Loucy (cell line): ENCODE measurements at regions not wholly inside any gene's neighbourhood (a gene's known extent, or its start where the extent isn't known, plus 50 kb on each side); places are given as distances from the start of the nearest gene placed in this dataset.

Source experiments
- H2AFZ ChIP-seq: fragments of 200-600 bp; sonication (generic); 2 replicates; pipeline ENCODE4 v1.6.0; 2016; ENCODE audit warnings: antibody characterized with exemption, mild to moderate bottlenecking, low read length, moderate library complexity
- H3F3A ChIP-seq: fragments of 200-600 bp; 2 replicates; pipeline ENCODE4 v1.6.0; 2016; ENCODE audit warnings: antibody characterized with exemption, low read depth, mild to moderate bottlenecking
- H3K27me3 ChIP-seq: fragments of 200-600 bp; sonication (generic); 2 replicates; pipeline ENCODE4 v1.6.1; 2014; ENCODE audit warnings: low read length, mild to moderate bottlenecking; ENCODE audit not compliant: insufficient read depth, poor library complexity, severe bottlenecking
- H3K36me3 ChIP-seq: fragments of 200-600 bp; sonication (generic); 2 replicates; pipeline ENCODE4 v1.6.1; 2016; ENCODE audit warnings: low read length; ENCODE audit not compliant: insufficient read depth
- H3K4me1 ChIP-seq: fragments of 200-600 bp; sonication (generic); 2 replicates; pipeline ENCODE4 v1.5.1; 2014; ENCODE audit warnings: low read length, mild to moderate bottlenecking; ENCODE audit not compliant: insufficient read depth, poor library complexity, severe bottlenecking
- H3K4me2 ChIP-seq: fragments of 200-600 bp; sonication (generic); 2 replicates; pipeline ENCODE4 v1.6.0; 2014; ENCODE audit warnings: antibody characterized with exemption, low read length, low read depth, mild to moderate bottlenecking; ENCODE audit not compliant: poor library complexity, severe bottlenecking
- H3K4me3 ChIP-seq: fragments of 200-600 bp; sonication (generic); 2 replicates; pipeline ENCODE4 v1.5.1; 2014; ENCODE audit warnings: low read length, mild to moderate bottlenecking, mixed read lengths; ENCODE audit not compliant: poor library complexity, severe bottlenecking
- H3K79me2 ChIP-seq: fragments of 200-600 bp; sonication (generic); 2 replicates; pipeline ENCODE4 v1.6.1; 2014; ENCODE audit warnings: low read length; ENCODE audit not compliant: insufficient read depth
- H3K9ac ChIP-seq: fragments of 200-600 bp; sonication (generic); 2 replicates; pipeline ENCODE4 v1.6.0; 2014; ENCODE audit warnings: mild to moderate bottlenecking, low read depth, low read length, moderate library complexity; ENCODE audit not compliant: poor library complexity, severe bottlenecking
- H3K9me2 ChIP-seq: fragments of 200-600 bp; sonication (generic); replicated peaks from 2 replicates; pipeline ENCODE4 v1.6.1; 2016; ENCODE audit warnings: low read depth, low read length, mixed read lengths
- H3K9me3 ChIP-seq: fragments of 200-600 bp; sonication (generic); 2 replicates; pipeline ENCODE4 v1.6.1; 2014; ENCODE audit warnings: mild to moderate bottlenecking, antibody characterized with exemption, low read length, low read depth; ENCODE audit not compliant: insufficient read depth
- H4K20me1 ChIP-seq: fragments of 200-600 bp; sonication (generic); 2 replicates; pipeline ENCODE4 v1.6.0; 2014; ENCODE audit warnings: antibody characterized with exemption, low read length, mild to moderate bottlenecking; ENCODE audit not compliant: insufficient read depth, poor library complexity, severe bottlenecking
- CTCF ChIP-seq: fragments of 200-600 bp; sonication (generic); conservative IDR thresholded peaks from 2 replicates; pipeline ENCODE4 v1.5.1; 2014; ENCODE audit warnings: mild to moderate bottlenecking, antibody characterized with exemption, low read length
- EZH2phosphoT487 ChIP-seq: fragments of 200-600 bp; IDR thresholded peaks from 2 replicates; pipeline ENCODE4 v1.6.1; 2018; ENCODE audit warnings: antibody characterized with exemption, mild to moderate bottlenecking, moderate library complexity, borderline replicate concordance

- Histone ChIP-seq H3K4me1 (no peaks in the 10 kb centered on the region), H3K9me3 (no peaks in the 10 kb centered on the region), H4K20me1 (no peaks in the 10 kb centered on the region), H2AFZ (no peak overlapping the region), H3K4me3 (no peak overlapping the region), H3K79me2 (no peaks in the 10 kb centered on the region), H3K9ac (no peak overlapping the region), H3F3A (no peaks in the 10 kb centered on the region), H3K4me2 (no peak overlapping the region), H3K9me2 (no peaks in the 10 kb centered on the region), H3K36me3 (no peaks in the 10 kb centered on the region), H3K27me3 (no peaks in the 10 kb centered on the region)
- TF ChIP-seq EZH2phosphoT487: no peak
- TF ChIP-seq CTCF: no peak
These were observed 649.5 kb downstream of the PLCL1 start for GRCh38 chr2:198453866-198454265.

GRCh38 chr2:198452327-198452726 is 647.9 kb downstream of the PLCL1 start:
- Histone ChIP-seq H4K20me1 (no peaks in the 10 kb centered on the region), H2AFZ (no peak overlapping the region), H3K79me2 (no peaks in the 10 kb centered on the region), H3K9ac (no peak overlapping the region), H3K4me2 (no peak overlapping the region), H3K27me3 (no peaks in the 10 kb centered on the region), H3K9me3 (no peaks in the 10 kb centered on the region), H3K4me3 (no peak overlapping the region), H3F3A (no peaks in the 10 kb centered on the region), H3K9me2 (no peaks in the 10 kb centered on the region), H3K4me1 (no peaks in the 10 kb centered on the region), H3K36me3 (no peaks in the 10 kb centered on the region)
- TF ChIP-seq EZH2phosphoT487 (no peak), CTCF (no peak)

- Histone ChIP-seq H3K4me3 (no peak overlapping the region), H3K79me2 (no peaks in the 10 kb centered on the region), H3K4me2 (no peak overlapping the region), H3K4me1 (no peaks in the 10 kb centered on the region), H4K20me1 (no peaks in the 10 kb centered on the region), H3K27me3 (no peaks in the 10 kb centered on the region), H3K9ac (no peak overlapping the region), H3K9me3 (no peaks in the 10 kb centered on the region), H3K36me3 (no peaks in the 10 kb centered on the region), H2AFZ (peak overlapping the region; percentile 51; the same call in 1 of the 2 replicates), H3K9me2 (no peaks in the 10 kb centered on the region; the same call in 1 of the 2 replicates), H3F3A (no peaks in the 10 kb centered on the region)
- TF ChIP-seq CTCF (no peak), EZH2phosphoT487 (no peak)
These were observed 644.4 kb downstream of the PLCL1 start for GRCh38 chr2:198448789-198449188.
